ENCODE measurements at regions not wholly inside any gene's neighbourhood (a gene's known extent, or its start where the extent isn't known, plus 50 kb on each side); places are given as distances from the start of the nearest gene placed in this dataset.
A peak's percentile ranks its signal among the peaks of the same experiment; 100 is the strongest.

DNA sequence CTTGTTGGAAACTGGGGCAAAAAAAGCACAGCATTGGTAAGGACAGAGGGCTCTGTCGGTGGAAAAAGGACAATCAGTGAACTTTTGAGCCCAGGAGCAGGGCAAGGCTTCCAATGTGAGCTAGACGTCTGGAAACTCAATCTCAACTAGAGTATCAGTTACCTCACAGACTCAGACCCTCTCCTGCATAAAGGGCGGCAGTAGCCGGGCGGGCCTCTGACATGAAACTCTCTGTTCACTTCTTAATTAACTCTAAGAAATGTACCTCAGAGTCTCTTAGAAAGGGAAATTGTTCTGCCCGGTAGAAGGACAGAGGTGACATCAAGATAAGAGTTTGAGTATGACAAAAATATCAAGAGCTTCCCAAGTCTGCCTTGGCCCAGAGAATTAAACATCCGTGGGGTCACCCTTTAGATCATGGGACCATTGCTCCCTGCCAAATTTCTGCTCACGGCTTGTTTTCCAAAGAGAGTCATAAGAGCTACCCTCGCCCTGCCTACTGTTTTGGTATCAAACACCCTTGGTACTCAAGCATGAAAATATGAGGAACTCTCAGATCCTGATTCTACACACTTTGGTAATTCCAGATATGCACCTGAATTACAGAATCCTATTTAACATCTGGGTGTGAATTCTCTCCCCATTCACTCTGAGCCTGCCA, 103.5 kb upstream of the PKDCC start:
- no peak for DNase-seq (ENCODE audit: low read depth)

DNA sequence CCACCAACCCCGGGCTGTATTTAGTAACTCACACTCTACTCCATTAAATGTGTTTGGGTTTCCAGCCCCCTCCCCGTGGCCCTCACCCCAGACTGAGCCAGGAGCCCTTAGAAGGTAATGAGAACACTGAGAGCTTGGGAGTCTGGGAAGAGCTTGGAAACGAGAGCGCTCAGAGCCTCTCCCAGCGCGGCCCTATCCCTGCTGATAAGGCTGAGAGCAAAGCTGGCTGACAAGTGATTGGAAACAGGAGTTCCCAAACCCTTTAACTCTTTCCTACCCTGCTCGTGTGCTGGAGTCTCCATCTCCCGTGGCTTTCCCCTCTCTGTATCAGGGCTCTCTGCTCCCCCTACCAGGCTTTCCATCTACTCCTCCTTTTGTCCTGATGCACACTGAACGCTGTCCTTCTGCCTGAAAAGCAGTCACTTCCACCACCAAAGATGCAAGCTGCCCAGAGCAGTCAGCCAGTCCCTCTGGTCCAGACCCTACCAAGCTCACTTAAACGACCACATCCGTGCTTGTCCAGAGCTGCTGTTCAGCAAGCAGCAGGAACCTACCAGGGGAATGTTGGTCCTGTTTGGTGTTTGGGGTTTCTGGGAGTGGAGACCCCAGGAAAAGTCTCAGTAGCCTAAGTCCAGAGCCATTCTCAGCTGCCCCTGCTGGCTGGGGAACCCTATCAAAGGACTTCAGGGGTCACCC, 100.0 kb upstream of the PKDCC start:
- DNase-seq (ENCODE audit: low read depth) = no peak

DNA sequence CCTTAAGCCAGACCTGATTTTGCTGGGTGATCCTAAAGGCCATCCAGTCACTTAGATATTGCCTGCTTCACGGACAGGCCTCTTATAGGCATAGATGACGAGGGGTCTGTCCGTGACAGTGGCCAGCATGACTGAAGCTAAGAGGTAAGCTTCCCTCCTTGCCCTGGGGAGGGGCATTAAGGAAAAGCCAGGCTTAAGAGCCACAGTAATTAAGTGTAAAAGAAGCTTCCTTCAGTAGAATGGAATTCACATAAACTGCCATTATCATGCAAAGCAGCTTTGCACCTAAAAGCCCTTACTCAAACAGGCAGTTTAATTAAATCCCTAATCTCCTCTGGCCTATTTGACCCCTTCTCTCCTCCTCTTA, 99.4 kb upstream of the PKDCC start:
- no peak for DNase-seq (ENCODE audit: low read depth)

DNA sequence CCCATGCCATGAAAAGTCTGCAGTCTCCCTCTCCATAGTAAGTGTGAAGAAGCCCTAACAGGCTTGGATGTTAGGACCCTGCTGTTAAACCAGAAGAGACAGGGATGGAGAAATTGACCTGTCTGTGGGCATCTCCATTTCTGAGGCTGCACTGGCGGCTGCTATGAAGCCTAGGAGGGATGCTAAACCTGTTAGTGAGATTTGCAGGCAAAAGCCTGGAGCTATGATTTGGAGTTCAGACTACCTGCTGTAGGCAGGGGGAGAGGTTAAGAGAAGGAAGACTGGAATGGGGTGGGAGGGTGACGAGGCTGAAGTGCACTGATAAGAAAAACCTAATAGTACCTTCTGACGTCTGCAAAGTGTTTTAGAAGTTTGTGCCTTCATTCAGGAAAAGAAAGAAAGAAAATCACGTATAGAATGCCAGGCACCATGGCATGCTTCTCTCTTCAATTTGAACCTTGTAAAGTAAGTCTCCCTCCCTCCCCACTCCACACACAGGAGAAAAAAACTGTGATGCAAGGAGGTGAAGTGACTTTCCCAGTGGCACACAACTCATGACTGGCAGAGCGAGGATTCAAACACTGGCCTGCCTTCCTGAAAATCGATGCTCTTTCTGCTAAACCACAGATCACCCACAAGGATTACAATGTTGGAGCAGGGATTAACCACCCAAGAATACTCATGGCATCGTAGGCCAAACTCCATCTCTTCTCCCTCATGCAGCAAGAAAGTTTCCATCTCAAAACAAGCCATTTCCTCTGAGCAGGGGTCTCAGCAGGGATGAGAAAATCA, 98.5 kb upstream of the PKDCC start:
- DNase-seq (ENCODE audit: low read depth) = peak; percentile 55

DNA sequence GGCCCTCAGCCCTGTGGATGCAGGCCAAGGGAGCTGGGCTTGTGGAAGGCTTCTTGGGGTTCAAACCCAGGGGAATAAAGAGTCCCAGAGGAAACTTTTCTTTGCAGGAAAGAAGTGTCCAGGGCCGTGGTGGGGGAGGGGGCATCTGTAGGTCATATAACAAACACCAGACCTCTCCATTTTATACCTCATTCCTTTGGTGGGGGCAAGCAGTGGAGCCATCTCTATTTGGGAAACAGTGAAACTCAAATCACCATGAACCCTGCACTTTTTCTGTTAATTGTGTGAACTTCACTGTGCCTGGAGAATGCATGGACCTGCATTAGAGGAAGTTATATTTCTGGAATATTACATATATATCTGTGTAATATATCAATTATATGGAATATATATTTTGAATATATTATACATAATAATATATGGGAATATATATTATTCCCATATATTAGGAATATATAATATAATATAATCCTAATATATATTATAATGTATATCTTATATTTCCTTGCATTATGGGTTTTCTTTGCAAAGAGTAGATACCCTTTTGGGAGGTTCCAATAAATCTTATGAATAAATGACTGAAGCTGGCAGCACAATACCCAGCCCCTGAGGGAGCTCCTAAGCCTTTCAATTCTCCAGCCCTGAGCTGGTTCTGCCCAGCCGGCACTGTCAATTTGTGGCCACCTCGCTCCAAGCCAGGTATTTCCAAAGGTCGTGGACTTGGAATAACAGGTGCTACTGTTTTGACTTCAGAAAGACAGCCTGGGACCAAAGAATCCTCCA, 97.7 kb upstream of the PKDCC start:
- no peak for DNase-seq (ENCODE audit: low read depth)

DNA sequence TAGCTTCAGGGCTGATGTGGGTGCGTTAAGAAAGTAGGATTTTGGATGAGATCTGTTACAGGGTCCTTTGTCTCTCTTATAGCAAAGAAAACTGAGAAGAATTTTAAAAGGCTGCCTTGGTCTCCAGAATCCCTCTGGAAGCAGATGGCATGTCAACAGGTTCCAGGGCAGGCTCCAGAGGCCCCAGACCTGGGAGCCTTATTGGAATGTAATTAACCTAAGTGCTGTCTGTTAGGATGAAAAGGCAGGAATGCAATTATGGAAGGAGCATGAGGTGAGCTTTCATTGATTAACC, 97.2 kb upstream of the PKDCC start:
- DNase-seq (ENCODE audit: low read depth) = no peak

DNA sequence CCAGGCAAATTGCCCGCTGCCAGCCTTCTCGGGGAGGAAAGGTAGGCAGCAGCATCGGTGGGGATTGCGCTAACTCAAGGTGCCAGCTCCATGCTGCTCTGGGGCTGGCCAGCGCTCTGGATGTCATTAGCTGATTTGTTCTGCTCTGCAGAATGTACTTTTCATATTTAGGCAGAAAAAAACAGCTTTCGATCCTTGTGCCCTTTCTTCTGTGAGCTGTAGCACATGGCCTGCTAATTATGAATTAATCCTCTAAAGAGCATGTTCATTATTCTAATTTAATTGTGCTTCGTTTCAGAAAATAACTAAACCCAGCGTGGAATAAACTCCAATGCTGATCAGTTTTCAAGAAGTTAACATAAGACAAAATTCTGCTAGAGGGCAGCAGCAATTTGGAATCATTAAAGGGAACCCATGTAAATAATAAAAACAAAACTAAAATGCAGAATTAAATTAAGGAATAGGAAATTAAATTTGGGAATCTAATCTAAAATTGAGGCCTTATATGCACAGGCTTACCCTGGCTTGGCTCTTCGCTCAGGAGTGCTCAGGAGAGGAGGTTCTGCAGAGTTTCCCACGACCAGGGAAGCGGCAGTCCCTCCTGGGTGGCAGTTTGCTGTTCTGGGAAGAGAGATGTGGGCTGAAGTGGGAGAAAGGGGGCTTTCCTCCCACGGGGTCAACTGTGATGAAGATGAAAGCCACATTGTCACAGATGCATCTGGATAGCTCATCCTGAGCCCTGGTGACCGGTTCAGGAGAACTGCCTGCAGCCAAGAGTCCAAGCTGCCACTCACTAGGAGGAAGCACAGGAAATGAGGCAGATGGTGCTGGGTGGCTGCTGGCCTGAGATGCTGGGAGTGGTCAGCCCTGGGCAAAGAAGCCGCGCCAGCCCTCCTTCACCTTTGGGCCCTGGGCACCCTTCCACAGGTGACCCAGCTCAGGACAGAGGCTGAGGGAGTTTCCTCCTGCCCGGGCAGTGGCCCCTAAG, 93.2 kb upstream of the PKDCC start:
- DNase-seq (ENCODE audit: low read depth) = no peak

DNA sequence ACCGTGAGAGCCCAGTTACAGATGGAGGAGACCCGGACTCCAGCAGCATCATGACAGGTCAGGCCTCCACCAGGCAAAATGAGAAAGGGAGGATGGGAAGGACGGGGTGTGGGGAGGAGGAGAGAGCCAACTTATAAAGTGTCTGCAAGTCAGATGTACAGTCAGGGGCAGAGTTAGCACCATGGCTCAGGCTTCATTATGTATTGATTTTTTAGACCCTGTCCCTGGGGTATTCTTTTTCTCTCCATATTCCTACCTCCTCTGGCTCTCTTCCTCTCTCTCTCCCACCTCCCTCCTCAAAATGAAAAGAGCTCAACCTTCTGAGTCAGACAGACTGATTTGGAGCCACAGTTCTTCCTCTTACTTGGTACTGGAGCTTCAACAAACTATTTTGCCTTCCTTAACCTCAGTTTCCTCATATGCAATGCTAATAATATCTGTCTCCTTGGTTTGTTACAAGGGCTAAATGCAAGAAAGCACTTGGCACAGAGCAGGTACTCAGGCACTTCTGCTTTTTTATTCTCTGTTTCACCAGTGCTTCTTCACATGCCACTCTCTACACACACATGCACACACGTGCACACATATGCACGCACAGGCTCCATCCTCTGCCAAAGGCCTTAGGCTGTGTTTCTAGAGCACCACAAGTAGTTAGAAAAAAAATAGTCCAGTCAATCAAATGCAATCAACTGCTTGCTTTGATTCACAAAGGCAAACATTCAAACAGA, 92.3 kb upstream of the PKDCC start:
- no peak for DNase-seq (ENCODE audit: low read depth)

DNA sequence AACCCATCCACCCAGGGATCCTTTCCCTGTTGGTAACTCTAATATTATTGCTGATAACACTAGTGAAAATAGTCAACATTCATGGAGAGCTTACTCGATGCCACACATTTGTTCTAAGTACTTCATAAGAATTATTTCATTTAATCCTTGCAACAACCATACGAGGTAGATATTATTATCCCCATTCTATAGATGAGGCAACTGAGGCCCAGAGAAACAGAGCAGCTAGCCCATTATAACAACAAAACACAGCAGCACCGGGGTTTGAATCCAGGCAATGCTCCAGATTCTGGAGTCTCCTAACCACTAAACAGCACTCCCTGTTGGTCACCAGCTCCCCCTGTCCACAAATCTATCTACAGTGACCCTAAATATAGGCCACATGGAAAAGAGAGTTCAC, 90.4 kb upstream of the PKDCC start:
- no peak for DNase-seq (ENCODE audit: low read depth)

DNA sequence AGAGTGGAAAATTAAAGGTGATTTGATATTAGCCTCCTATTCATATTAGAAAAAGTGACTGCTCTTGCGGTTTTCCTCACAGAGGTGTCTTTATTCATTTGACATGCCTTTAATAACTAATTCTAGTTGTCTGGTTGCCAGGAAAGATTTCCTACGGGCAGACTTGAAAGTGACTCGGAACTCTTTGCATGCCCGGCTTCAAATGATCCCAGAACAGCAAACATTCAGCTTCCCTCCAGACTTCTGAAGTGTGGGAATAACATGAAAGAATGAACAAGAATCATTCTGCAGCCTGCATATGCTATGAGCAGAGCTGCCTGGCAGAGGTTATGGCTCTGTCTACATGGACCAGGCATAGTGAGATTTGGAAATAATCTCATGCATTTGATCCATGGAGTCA, 89.6 kb upstream of the PKDCC start:
- no peak for DNase-seq (ENCODE audit: low read depth)

DNA sequence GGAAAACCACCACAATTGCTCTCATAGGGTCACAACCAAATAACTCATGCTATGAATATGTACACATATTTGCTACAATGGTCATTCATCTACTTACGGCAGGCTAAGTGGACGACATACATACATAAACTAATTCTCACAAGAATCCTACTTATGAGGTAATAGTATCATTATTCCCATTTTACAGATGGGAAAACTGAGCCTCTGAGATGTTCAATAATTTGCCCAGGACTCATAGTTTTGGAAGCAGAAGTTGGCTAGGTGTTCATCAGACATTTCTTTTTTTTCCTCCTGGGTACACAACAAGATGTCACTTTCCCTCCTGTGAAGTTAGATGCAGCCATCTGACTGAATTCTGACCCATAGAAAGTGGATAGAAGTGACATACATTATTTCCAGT, 89.0 kb upstream of the PKDCC start:
- DNase-seq (ENCODE audit: low read depth) = no peak

DNA sequence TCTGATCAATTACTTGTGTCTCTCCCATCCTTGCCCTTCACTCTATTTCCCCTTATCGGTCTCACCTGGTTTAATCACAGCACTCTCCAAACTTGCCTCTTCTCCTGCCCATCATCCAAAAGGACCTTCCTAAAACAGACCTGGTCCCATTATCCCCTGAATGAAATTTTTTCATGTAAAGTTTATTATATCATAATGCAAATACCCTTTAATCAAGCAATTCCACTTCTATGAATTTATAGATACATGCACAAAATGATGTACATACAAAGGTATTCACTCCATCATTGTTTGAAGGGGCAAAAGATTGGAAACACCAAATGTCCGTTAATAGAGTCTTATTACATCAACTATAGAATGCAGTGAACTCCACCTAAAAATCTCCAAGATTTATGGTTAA, 88.1 kb upstream of the PKDCC start:
- no peak for DNase-seq (ENCODE audit: low read depth)

DNA sequence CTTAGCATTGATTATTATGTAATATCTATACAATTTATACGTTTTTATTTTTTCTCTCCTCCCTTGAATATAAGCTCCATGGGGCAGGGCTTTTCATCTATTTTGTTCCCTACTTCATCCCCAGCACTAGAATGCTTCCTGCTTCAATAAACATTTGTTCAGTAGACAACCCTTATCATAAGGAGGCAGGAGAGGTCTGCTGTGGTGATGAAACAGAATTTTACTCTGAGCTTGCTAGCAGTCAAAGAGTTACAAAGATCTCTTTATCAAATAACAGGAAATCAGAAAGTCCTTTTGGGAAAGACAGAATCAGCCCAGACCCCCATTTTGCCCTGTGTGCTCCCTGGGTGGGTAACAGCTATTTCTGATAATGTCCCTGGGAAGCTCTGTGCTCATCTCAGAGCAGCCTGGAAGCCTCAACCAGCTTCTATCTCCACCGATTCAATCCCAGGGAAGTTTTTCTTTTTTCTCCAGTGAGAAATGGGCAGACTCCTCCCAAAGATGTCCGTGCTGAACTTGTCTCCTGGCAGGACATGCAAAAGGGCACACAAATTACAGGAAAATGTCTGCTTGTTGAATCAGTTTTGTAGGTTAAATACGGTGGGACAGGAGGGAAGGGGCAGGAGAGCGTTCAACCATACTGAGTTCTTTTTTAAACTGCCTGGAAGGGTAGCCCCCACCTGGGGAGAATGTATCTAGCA, 84.7 kb upstream of the PKDCC start:
- no peak for DNase-seq (ENCODE audit: low read depth)

DNA sequence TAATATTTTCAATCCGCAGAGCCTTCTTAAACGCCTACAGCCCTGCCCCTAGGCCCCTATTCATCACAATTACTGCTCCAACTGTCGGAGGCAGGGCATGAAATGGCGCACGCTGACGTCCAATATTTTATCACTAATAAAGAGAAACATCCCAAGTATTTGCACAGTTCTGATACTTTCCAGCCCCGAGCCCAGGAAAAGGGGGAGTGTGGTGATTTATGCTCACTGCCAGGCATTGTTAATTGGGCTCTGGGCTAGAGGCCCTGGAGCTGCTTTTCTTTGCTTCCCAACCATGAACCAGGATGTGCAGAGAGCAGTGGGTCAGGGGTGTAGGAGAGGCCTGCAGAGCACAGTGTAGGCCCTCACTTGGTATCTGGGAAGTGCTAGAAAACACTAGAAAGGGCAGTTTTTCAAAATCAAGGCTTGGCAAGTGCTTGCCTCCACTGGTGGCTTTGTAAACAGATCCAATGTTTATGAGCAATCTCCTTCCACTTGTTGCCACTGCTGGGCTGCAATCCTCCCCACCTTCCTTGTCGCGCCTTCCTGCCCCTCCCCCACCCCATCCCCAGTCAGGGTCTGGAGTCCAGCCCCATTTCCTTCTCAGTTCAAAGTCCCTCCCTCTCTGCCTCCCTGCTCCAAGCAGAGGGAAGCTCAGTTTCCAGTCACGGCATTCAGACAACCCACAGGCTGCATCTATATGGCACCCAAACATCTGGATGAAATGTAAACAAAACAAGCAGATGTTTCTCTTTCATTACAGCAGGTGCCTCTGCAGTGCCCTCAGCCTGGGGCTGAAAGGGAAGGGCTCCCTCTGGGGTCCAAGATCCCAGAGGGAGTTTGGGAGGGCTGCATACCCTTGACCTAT, 83.9 kb upstream of the PKDCC start:
- no peak for DNase-seq (ENCODE audit: low read depth)

DNA sequence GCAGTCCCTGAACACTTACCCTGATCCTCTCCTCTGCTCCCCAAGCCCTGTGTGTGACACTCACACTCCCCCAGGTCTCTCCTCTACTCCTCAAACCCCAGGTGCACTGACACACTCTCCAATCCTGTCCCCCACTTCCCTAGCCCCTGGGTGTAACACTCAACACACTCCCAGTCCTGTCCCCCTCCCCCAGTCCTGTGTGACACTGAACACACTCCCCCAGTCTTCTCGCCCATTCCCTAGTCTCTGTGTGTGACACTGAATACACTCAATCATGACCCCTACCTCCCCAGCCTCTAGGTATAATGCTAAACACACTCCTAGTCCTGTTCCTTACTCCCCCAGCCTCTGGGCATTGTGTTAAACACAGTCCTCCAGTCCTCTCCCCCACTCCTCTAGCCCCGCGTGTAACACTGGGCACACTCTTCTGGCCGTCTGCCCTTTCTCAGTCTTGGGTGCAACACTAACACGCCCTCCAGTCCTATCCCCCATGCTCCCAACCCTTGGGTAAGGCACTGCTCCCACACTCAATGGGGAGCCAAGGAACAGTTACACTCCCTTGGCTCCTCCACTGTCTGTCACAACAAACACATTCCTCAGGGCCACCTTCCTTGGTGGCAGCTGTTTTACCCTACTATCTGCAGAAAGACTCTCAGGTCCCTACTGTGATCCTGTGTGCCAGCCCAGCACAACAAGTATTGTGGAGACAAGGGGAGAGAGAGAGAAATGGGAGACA, 82.5 kb upstream of the PKDCC start:
- DNase-seq (ENCODE audit: low read depth) = peak; percentile 26

DNA sequence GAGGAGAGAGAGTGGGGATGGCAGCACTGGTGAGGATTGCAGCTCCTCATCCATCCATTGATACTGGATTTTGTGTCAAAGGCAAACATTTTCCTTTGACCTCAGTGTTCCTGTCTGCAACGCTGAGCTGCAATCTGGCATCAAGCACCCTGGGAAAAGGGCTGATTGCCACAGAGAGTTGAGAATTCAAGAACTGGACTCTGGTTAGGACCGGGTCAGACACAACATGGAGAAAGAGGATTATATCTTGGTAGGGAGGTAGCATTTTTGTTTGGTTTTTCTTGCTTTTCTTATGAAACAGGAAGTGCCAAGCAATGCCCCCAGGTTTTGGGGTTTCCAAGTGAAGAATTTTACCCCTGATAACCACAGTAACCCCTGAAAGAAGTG, 81.9 kb upstream of the PKDCC start:
- DNase-seq (ENCODE audit: low read depth) = peak; percentile 38

DNA sequence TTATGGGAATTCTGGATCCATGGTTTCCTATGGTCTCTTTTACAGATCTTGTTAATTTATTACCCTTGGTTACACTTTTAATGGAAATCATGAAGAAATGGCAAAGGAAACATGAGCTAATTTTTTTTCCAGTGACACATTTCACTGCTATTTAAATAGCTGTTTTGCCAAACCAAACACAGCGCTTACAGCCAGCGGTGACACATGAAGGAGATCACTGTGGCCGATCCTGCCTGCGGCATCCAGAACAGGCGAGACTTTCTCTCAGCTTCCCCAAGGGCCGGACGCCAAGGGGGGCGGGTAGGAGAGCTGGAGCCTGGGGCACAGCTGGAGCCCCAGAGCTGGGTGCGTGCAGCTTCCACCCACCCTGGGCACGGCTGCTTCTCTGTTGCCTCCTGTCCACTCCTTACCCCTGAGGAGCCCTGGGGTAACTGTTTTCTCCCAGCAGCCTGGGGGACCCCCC, 81.4 kb upstream of the PKDCC start:
- DNase-seq (ENCODE audit: low read depth) = peak; percentile 97

DNA sequence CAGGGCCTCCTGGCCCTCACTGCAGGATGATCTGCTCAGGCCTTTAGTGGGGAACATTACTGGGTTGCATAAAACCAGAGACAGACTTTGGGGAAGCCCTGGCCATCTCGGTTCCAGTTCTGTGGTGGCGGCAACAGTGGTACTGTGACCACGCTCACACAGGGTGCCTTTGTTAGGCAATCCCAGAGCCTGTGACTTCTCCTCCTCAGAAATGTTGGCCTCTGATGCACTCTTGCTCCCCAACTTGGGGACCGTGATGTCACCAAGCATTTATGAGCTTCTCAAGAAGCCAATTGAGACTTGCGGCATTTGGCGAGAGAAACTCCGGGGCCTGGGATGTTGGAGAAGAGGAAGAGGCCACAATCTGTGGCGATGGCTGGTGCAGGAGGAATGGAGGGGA, 80.9 kb upstream of the PKDCC start:
- DNase-seq (ENCODE audit: low read depth) = peak; percentile 56
